ENCODE measurements at regions not wholly inside any gene's neighbourhood (a gene's known extent, or its start where the extent isn't known, plus 50 kb on each side); places are given as distances from the start of the nearest gene placed in this dataset.

GRCh38 chr12:25639406-25639805, 86.3 kb upstream of the LMNTD1 start:
- no peak for TF ChIP-seq POLR2A (IDR thresholded peaks at IDR 0.05)
- no peak for TF ChIP-seq CTCF (IDR thresholded peaks at IDR 0.05)

All from testis (tissue), 2 donors.